HepG2 (cell line): ENCODE measurements at regions not wholly inside any gene's neighbourhood (a gene's known extent, or its start where the extent isn't known, plus 50 kb on each side); places are given as distances from the start of the nearest gene placed in this dataset.

Experiments used
- ATAC-seq: fragments of 200-7000 bp; cut with Tn5 transposase; 3 replicates; pipeline ENCODE4 v1.9.1; 2020; ENCODE audit warnings: mild to moderate bottlenecking, moderate library complexity
- BruUV-seq: library from RNA; stranded (reverse); fragments of 400-500 nt; replicated peaks from 2 replicates; lab custom pipeline; 2021; lab: Mats Ljungman, UMichigan
- CTCF ChIA-PET: fragments of 300-600 bp; formaldehyde crosslinking; extraction: SDS; loops from one replicate; lab custom pipeline; 2021; ENCODE audit warnings: low total read pairs, inconsistent platforms, low intra/inter-chr PET ratio; lab: Yijun Ruan, JAX
- POLR2A ChIA-PET: fragments of 350-600 bp; sonication (Branson Sonifier 250); formaldehyde crosslinking; loops from one replicate; lab custom pipeline; 2020; ENCODE audit warnings: antibody characterized with exemption, inconsistent platforms; lab: Yijun Ruan, JAX
- DNase-seq: peaks from one replicate; pipeline ENCODE4 v3.0.0-alpha.2; 2015; ENCODE audit warnings: low spot score
- FAIRE-seq: peaks from 3 replicates; lab custom pipeline; 2011; peaks lifted over from hg19 to GRCh38; lab: Jason Lieb, UNC
- H2AFZ ChIP-seq: one replicate; pipeline ENCODE4 v1.6.1; 2011; ENCODE audit warnings: low read length, inconsistent platforms
- H3K27ac ChIP-seq: fragments of 300-600 bp; 3 replicates; pipeline ENCODE4 v1.8.0; 2011; ENCODE audit warnings: mixed run types, mild to moderate bottlenecking, mixed read lengths, low read length, inconsistent platforms; ENCODE audit not compliant: insufficient read depth; ENCODE audit errors: extremely low read length
- H3K27me3 ChIP-seq, 2 experiments: fragments of 200-600 bp in 1 of 2; 2 replicates in 1 of 2; 3 replicates in 1 of 2; pipeline versions ENCODE4 v1.6.0 to v1.8.0; 2011; ENCODE audit warnings: low read length in 2 of 2, mild to moderate bottlenecking in 2 of 2, moderate library complexity in 2 of 2, inconsistent platforms in 1 of 2; ENCODE audit not compliant: insufficient read depth in 2 of 2, control insufficient read depth in 1 of 2
- H3K36me3 ChIP-seq, 2 experiments: fragments of 200-600 bp in 1 of 2; replicated peaks in 1 of 2; 2 replicates in 1 of 2; 3 replicates in 1 of 2; pipeline versions ENCODE4 v1.5.1 to v1.8.0; 2011; ENCODE audit warnings: low read length in 2 of 2, inconsistent platforms in 1 of 2; ENCODE audit not compliant: insufficient read depth in 2 of 2, control insufficient read depth in 1 of 2
- H3K4me1 ChIP-seq: 2 replicates; pipeline ENCODE4 v1.5.1; 2012; ENCODE audit warnings: low read length, inconsistent platforms; ENCODE audit not compliant: insufficient read depth
- H3K4me2 ChIP-seq: 2 replicates; pipeline ENCODE4 v1.6.0; 2011; ENCODE audit warnings: low read depth, low read length, inconsistent platforms
- H3K4me3 ChIP-seq, 3 experiments: fragments of 200-600 bp in 1 of 3; sonication (generic), shearing (Covaris generic) in 1 of 3; replicated peaks in 1 of 3; 2 replicates each; pipeline ENCODE4 v1.5.1; 2011 to 2016; ENCODE audit warnings: low read length in 3 of 3, inconsistent platforms in 2 of 3, low read depth in 2 of 3, mild to moderate bottlenecking in 2 of 3, control low read depth in 1 of 3, mixed read lengths in 1 of 3; ENCODE audit not compliant: insufficient read depth in 1 of 3
- H3K79me2 ChIP-seq: one replicate; pipeline ENCODE4 v1.6.1; 2011; ENCODE audit warnings: low read length, inconsistent platforms; ENCODE audit not compliant: insufficient read depth
- H3K9ac ChIP-seq: 2 replicates; pipeline ENCODE4 v1.6.0; 2011; ENCODE audit warnings: mild to moderate bottlenecking, low read depth, low read length, inconsistent platforms; ENCODE audit not compliant: insufficient read depth
- H3K9me3 ChIP-seq: 2 replicates; pipeline ENCODE4 v1.5.1; 2012; ENCODE audit warnings: mild to moderate bottlenecking, low read length
- H4K20me1 ChIP-seq: 2 replicates; pipeline ENCODE4 v1.6.0; 2011; ENCODE audit warnings: inconsistent platforms, mild to moderate bottlenecking, low read length, moderate library complexity; ENCODE audit not compliant: insufficient read depth
- FIP1L1 ChIP-seq: fragments of 200-400 bp; formaldehyde crosslinking; IDR thresholded peaks from 2 replicates; pipeline ENCODE4 v1.6.1; 2018; ENCODE audit warnings: low read depth, mild to moderate bottlenecking, low read length, moderate library complexity, borderline replicate concordance; ENCODE audit not compliant: insufficient read depth
- JUNB ChIP-seq: sonication (generic); formaldehyde crosslinking; IDR thresholded peaks from 2 replicates; pipeline ENCODE4 v1.8.0; 2022; ENCODE audit warnings: missing genetic modification reagents, mild to moderate bottlenecking, borderline replicate concordance
- NFRKB ChIP-seq: fragments of 450-650 bp; IDR thresholded peaks from 2 replicates; pipeline ENCODE4 v1.6.1; 2017
- PAXIP1 ChIP-seq: sonication (generic); formaldehyde crosslinking; conservative IDR thresholded peaks from 2 replicates; pipeline ENCODE4 v1.4.0; 2020; ENCODE audit warnings: mild to moderate bottlenecking, missing genetic modification reagents, moderate library complexity
- PHF8 ChIP-seq: sonication (generic); formaldehyde crosslinking; IDR thresholded peaks from 2 replicates; pipeline ENCODE4 v1.5.0; 2020; ENCODE audit warnings: missing genetic modification reagents
- TEAD3 ChIP-seq: optimal IDR thresholded peaks from 2 replicates; pipeline ENCODE3; 2016; ENCODE audit warnings: borderline replicate concordance
- ZBTB26 ChIP-seq: IDR thresholded peaks from 2 replicates; pipeline ENCODE4 v1.6.1; 2016; ENCODE audit warnings: missing compliant biosample characterization, missing genetic modification reagents, borderline replicate concordance
- ZIK1 ChIP-seq: sonication (generic); formaldehyde crosslinking; IDR thresholded peaks from 2 replicates; pipeline ENCODE4 v1.5.0; 2020; ENCODE audit warnings: mild to moderate bottlenecking, low read depth, missing genetic modification reagents, borderline replicate concordance
- ZNF3 ChIP-seq: IDR thresholded peaks from 2 replicates; pipeline ENCODE4 v1.7.0; 2017; ENCODE audit warnings: inconsistent platforms
- ZNF704 ChIP-seq: sonication (generic); formaldehyde crosslinking; IDR thresholded peaks from 2 replicates; pipeline ENCODE4 v1.8.1; 2023; ENCODE audit warnings: mild to moderate bottlenecking, inconsistent platforms, moderate library complexity, missing genetic modification reagents, borderline replicate concordance
- ZNF766 ChIP-seq: sonication (generic); formaldehyde crosslinking; IDR thresholded peaks from 2 replicates; pipeline ENCODE4 v1.5.0; 2020; ENCODE audit warnings: missing genetic modification reagents, borderline replicate concordance
- ZNF839 ChIP-seq: sonication (generic); formaldehyde crosslinking; IDR thresholded peaks from 2 replicates; pipeline ENCODE4 v1.4.0; 2020; ENCODE audit warnings: missing genetic modification reagents, mild to moderate bottlenecking, borderline replicate concordance
- ZSCAN12 ChIP-seq: sonication (generic); formaldehyde crosslinking; IDR thresholded peaks from 2 replicates; pipeline ENCODE4 v1.9.0; 2021; ENCODE audit warnings: mild to moderate bottlenecking, missing genetic modification reagents
- ZSCAN9 ChIP-seq: IDR thresholded peaks from 2 replicates; pipeline ENCODE4 v1.6.1; 2016; ENCODE audit warnings: borderline replicate concordance
- WGBS: methylation state at CpG from one replicate; pipeline ENCODE4 v1.1.6; 2017; ENCODE audit warnings: low lambda C conversion rate; 5-methylcytosine and 5-hydroxymethylcytosine counted together
- in situ Hi-C: cut with HindIII; loops from 2 replicates; pipeline ENCODE4 v1.10.0; 2017; ENCODE audit warnings: low pct_unique_long_range_greater_than_20kb; ENCODE audit not compliant: extremely low pct_ligation_motif_present
- intact Hi-C: fragments of 100-400 bp; cut with micrococcal nuclease; formaldehyde crosslinking; loops from one replicate; pipeline ENCODE4 v1.10.0; 2022; ENCODE audit not compliant: unreplicated experiment
- TF ChIP-seq, protein P1 (sequence below): sonication (generic); formaldehyde crosslinking; conservative IDR thresholded peaks from 2 replicates; pipeline ENCODE4 v1.4.0; 2020; ENCODE audit warnings: missing genetic modification reagents
- TF ChIP-seq, protein P2 (sequence below): sonication (generic); formaldehyde crosslinking; IDR thresholded peaks from 2 replicates; pipeline ENCODE4 v1.4.0; 2020; ENCODE audit warnings: missing genetic modification reagents

DNA sequence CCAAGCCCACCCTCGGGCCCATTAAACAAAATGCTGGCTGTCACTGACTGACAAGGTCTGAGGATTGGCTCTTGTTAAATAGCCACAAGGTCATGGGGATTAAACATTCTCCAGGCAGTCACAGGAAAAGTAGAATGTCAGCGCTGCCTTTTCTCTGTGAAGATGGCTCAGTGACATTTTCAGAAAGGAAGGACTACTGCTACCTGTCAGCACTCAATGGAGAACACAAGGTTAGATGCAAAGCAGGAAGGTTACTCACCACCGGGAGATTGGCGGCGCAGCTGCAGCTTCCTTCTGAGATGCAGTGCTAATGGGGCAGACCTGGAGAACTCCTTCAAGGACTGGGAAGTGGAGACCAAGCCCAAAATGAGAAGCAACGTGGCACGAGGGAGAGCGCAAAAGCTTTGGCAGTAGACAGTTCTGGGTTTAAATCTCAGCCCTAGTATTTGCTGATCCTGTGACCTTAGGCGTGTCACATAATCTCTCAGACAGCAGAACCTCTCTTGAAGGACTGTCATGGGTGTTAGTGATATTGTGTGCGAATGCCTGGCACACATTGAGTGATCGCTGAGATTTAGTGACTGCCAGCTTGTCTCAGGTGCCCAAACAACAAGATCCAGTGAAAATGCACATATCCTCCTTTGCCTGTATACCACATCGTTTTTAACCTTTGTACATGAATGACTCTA, 213.1 kb upstream of the BOD1L1 start:
- POLR2A ChIA-PET: no interaction called here
- CTCF ChIA-PET: no interaction called here
- no TSS peak for BruUV-seq
- TF ChIP-seq ZBTB26 (CRISPR knock-in tag) (no peak), PHF8 (CRISPR knock-in tag) (no peak), FIP1L1 (no peak), ZSCAN12 (CRISPR knock-in tag) (no peak), ZNF3 (CRISPR knock-in tag) (no peak), ZSCAN9 (CRISPR knock-in tag) (no peak), ZIK1 (CRISPR knock-in tag) (no peak), NFRKB (no peak), ZNF704 (CRISPR knock-in tag) (no peak), TEAD3 (CRISPR knock-in tag) (no peak), ZNF839 (CRISPR knock-in tag) (no peak), PAXIP1 (CRISPR knock-in tag) (no peak), JUNB (CRISPR knock-in tag) (no peak), ZNF766 (CRISPR knock-in tag) (no peak)
- TF ChIP-seq, protein P1, sequence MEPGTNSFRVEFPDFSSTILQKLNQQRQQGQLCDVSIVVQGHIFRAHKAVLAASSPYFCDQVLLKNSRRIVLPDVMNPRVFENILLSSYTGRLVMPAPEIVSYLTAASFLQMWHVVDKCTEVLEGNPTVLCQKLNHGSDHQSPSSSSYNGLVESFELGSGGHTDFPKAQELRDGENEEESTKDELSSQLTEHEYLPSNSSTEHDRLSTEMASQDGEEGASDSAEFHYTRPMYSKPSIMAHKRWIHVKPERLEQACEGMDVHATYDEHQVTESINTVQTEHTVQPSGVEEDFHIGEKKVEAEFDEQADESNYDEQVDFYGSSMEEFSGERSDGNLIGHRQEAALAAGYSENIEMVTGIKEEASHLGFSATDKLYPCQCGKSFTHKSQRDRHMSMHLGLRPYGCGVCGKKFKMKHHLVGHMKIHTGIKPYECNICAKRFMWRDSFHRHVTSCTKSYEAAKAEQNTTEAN (CRISPR knock-in tag): no peak
- TF ChIP-seq, protein P2, sequence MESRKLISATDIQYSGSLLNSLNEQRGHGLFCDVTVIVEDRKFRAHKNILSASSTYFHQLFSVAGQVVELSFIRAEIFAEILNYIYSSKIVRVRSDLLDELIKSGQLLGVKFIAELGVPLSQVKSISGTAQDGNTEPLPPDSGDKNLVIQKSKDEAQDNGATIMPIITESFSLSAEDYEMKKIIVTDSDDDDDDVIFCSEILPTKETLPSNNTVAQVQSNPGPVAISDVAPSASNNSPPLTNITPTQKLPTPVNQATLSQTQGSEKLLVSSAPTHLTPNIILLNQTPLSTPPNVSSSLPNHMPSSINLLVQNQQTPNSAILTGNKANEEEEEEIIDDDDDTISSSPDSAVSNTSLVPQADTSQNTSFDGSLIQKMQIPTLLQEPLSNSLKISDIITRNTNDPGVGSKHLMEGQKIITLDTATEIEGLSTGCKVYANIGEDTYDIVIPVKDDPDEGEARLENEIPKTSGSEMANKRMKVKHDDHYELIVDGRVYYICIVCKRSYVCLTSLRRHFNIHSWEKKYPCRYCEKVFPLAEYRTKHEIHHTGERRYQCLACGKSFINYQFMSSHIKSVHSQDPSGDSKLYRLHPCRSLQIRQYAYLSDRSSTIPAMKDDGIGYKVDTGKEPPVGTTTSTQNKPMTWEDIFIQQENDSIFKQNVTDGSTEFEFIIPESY (CRISPR knock-in tag): no peak

More for the DNA sequence above, 213.1 kb upstream of the BOD1L1 start:
- no peaks in the 10 kb centered on the region for H3K79me2 ChIP-seq
- in situ Hi-C loops: no loop called here
- H4K20me1 ChIP-seq: no peaks in the 10 kb centered on the region
- no peak overlapping the region for H3K27ac ChIP-seq
- peaks cover 27% of the 10 kb centered on the region for H3K9me3 ChIP-seq
- DNase-seq (no peak), FAIRE-seq (no peak), ATAC-seq (no peak)
- H3K4me2 ChIP-seq: no peak overlapping the region
- H3K36me3 ChIP-seq: no peaks in the 10 kb centered on the region
- 52% methylated on average over 12 of the region's 12 CpGs for WGBS
- no peak overlapping the region for H3K4me3 ChIP-seq
- no peaks in the 10 kb centered on the region for H3K4me1 ChIP-seq
- no peaks in the 10 kb centered on the region for H3K27me3 ChIP-seq
- H2AFZ ChIP-seq: no peak overlapping the region
- H3K9ac ChIP-seq: no peak overlapping the region
- intact Hi-C loops: no loop called here
